Ascending aorta (tissue), 2 donors: ENCODE measurements at regions not wholly inside any gene's neighbourhood (a gene's known extent, or its start where the extent isn't known, plus 50 kb on each side); places are given as distances from the start of the nearest gene placed in this dataset.

Experiments used
- DNase-seq, 2 donors: peaks; one replicate each; pipeline ENCODE4 v3.0.0-alpha.2; 2019; ENCODE audit warnings: low spot score in 2 of 2
- H3K27ac ChIP-seq, 2 donors: fragments of 200-600 bp; sonication (generic); one replicate each; pipeline ENCODE4 v1.5.1; 2016 to 2017; ENCODE audit warnings: mild to moderate bottlenecking in 1 of 2
- H3K27me3 ChIP-seq: fragments of 200-600 bp; sonication (generic); one replicate; pipeline ENCODE4 v1.5.1; 2017
- H3K36me3 ChIP-seq, 2 donors: fragments of 200-600 bp; sonication (generic); one replicate each; pipeline ENCODE4 v1.5.1; 2016
- H3K4me1 ChIP-seq, 2 donors: fragments of 200-600 bp; sonication (generic); one replicate each; pipeline ENCODE4 v1.5.1; 2016 to 2017; ENCODE audit warnings: mild to moderate bottlenecking in 1 of 2
- H3K4me3 ChIP-seq, 2 donors: fragments of 200-600 bp; sonication (generic); one replicate each; pipeline ENCODE4 v1.5.1; 2016 to 2017; ENCODE audit warnings: mild to moderate bottlenecking in 1 of 2
- H3K9me3 ChIP-seq, 2 donors: fragments of 200-600 bp; sonication (generic); one replicate each; pipeline ENCODE4 v1.5.1; 2016
- intact Hi-C: fragments of 100-400 bp; cut with DNase I; formaldehyde crosslinking; loops from one replicate; pipeline ENCODE4 v1.15.1; 2023
- TF ChIP-seq, protein P1 (sequence below), 3 experiments: fragments of 200-600 bp in 2 of 3; fragments of 450-650 bp in 1 of 3; sonication (generic) in 2 of 3; IDR thresholded peaks; one replicate each; pipeline ENCODE4 v1.5.1; 2016 to 2019; ENCODE audit warnings: antibody characterized with exemption in 3 of 3, mild to moderate bottlenecking in 1 of 3, moderate library complexity in 1 of 3

DNA sequence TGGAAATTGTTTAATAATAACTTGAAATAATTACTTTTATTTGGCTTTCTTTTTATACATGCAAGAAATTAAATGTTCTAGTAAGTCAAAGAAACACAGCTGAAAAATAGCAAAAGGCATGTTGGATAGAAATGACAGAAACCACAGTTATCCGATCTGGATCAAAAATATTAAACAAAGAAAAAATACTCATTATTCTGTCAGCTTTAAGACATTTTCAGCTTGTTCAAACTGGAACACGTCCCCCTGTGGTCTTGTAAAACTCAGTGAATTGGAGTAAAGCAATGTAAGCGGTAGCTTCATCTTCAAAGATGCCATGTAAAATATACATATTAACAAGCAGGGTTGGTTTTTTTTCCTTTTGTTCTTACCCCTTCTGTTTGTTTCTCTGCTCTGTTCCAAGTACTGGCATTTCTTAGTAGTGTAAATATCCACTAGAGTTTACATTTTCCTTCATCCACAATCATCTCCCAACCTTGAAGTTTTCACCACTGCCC is 223.4 kb downstream of the IGSF11 start:
- Histone ChIP-seq H3K4me1 (no peaks in the 10 kb centered on the region), H3K27me3 (no peaks in the 10 kb centered on the region), H3K27ac (no peak overlapping the region), H3K4me3 (no peak overlapping the region), H3K36me3 (no peaks in the 10 kb centered on the region), H3K9me3 (no peaks in the 10 kb centered on the region)
- intact Hi-C loops: no loop called here
- TF ChIP-seq, protein P1, sequence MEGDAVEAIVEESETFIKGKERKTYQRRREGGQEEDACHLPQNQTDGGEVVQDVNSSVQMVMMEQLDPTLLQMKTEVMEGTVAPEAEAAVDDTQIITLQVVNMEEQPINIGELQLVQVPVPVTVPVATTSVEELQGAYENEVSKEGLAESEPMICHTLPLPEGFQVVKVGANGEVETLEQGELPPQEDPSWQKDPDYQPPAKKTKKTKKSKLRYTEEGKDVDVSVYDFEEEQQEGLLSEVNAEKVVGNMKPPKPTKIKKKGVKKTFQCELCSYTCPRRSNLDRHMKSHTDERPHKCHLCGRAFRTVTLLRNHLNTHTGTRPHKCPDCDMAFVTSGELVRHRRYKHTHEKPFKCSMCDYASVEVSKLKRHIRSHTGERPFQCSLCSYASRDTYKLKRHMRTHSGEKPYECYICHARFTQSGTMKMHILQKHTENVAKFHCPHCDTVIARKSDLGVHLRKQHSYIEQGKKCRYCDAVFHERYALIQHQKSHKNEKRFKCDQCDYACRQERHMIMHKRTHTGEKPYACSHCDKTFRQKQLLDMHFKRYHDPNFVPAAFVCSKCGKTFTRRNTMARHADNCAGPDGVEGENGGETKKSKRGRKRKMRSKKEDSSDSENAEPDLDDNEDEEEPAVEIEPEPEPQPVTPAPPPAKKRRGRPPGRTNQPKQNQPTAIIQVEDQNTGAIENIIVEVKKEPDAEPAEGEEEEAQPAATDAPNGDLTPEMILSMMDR (IDR thresholded peaks at IDR 0.05): no peak
- DNase-seq: no peak

DNA sequence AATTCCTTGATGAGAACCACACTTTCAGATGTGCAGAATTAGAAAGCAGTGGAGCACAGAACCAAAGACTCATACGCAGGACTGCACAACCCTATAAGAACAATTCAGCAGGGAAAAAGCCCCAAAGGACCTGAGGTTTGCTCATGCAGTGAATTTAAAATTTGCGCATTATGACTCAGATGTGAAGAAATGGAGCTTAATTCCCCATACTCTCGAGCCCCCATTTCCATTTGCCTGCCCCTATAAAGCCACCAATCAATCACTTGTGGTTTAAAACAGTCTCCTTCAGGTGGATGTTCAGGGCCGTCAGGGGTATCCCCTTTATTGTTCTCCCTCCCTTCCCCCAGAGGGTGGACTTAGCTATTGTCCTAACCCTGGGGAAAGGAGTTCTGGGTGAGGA is 221.2 kb downstream of the IGSF11 start:
- Histone ChIP-seq H3K9me3 (no peaks in the 10 kb centered on the region), H3K4me1 (no peaks in the 10 kb centered on the region), H3K36me3 (no peaks in the 10 kb centered on the region), H3K4me3 (no peak overlapping the region), H3K27ac (no peak overlapping the region), H3K27me3 (no peaks in the 10 kb centered on the region)
- intact Hi-C loops: no loop called here
- DNase-seq: no peak
- TF ChIP-seq, protein P1 (IDR thresholded peaks at IDR 0.05): no peak

DNA sequence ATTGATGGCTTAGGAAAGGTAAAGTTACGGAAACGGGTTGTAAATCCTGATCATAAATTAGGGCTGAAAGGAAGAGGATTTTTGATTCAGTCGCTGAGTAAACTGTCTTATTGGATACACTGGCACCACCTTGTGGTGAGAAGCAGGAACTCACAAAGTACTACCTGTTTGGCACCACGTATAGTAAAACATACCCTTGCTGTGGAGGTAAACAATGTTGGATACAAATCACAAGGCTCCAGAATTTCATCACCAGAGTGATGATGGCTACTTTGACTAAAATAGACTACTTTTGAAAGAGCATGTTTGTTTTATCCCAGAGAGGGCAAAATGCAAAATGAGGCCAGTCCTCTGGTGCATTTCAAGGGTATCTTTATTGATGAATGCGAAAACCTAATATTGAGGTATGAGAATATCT is 216.9 kb downstream of the IGSF11 start:
- no peaks in the 10 kb centered on the region for H3K27me3 ChIP-seq
- H3K4me3 ChIP-seq: no peak overlapping the region
- TF ChIP-seq, protein P1 (IDR thresholded peaks at IDR 0.05): peak in 2 of 3 experiments; percentile 33 to 38
- H3K36me3 ChIP-seq: no peaks in the 10 kb centered on the region
- no peaks in the 10 kb centered on the region for H3K9me3 ChIP-seq
- intact Hi-C loops: no loop called here
- H3K4me1 ChIP-seq: no peaks in the 10 kb centered on the region
- no peak for DNase-seq
- H3K27ac ChIP-seq: no peak overlapping the region

DNA sequence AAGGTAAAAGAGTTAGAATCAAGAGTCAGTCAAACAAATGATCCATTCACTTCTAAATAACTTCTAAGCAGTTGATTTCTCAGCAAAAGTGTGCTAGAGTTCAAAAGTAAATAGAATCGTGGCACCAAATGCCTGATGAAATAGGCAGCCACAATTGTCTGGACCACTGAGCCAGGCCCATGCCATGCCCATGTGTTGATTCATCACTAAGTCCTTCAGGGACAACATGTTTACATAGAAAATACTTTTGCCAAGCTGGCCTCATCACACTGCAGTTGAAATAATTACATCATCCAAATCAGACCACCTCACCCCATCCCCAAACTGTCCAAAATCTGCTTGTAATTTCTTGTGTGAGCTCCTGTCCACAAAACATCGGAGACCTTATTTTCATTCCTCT is 216.3 kb downstream of the IGSF11 start:
- intact Hi-C loops: no loop called here
- DNase-seq: no peak
- no peaks in the 10 kb centered on the region for H3K27me3 ChIP-seq
- no peaks in the 10 kb centered on the region for H3K4me1 ChIP-seq
- no peaks in the 10 kb centered on the region for H3K9me3 ChIP-seq
- TF ChIP-seq, protein P1 (IDR thresholded peaks at IDR 0.05): no peak
- no peak overlapping the region for H3K4me3 ChIP-seq
- no peaks in the 10 kb centered on the region for H3K36me3 ChIP-seq
- H3K27ac ChIP-seq: no peak overlapping the region

DNA sequence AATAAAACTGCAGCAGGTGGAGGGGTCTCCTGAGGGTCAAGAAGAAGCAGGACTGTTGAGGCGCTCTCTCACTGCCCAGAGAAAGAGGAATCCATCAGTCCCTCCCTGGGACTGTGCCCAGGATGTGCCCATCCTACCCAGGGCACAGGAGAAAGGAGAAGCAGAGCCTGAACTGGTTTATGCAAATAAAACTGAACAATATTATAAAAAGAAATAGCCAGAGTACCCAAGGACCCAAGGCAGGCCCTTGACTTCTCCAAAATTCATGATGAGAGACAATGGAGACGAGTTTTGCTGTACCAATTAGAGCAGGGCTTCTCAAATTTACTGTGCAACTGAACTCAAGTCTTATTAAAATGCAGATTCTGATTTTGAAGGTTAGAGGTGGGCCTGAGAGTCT is 211.0 kb downstream of the IGSF11 start:
- intact Hi-C loops: no loop called here
- Histone ChIP-seq H3K4me1 (no peaks in the 10 kb centered on the region), H3K9me3 (no peaks in the 10 kb centered on the region), H3K4me3 (no peak overlapping the region), H3K27ac (no peak overlapping the region), H3K27me3 (no peaks in the 10 kb centered on the region), H3K36me3 (no peaks in the 10 kb centered on the region)
- no peak for DNase-seq
- TF ChIP-seq, protein P1 (IDR thresholded peaks at IDR 0.05): no peak

DNA sequence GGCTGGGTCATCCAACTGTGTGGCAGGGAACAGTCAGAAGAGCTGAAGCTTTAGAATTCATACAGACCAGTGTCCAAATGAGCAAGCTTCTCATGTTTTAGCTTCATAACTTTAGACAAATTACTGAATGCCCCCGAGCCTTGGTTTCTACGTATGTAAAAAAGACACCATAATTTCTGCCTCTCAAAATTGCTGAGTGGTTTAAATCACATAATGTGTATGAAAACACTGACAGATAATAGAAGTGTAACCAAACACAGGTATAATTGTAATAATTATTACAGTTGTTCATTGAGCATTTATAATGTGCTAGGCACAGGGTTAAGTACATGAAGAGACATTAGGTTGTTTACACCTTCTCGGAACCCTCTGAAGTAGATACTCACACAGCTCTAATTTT is 207.2 kb downstream of the IGSF11 start:
- Histone ChIP-seq H3K27me3 (no peaks in the 10 kb centered on the region), H3K36me3 (no peaks in the 10 kb centered on the region), H3K27ac (no peak overlapping the region), H3K9me3 (no peaks in the 10 kb centered on the region), H3K4me3 (no peak overlapping the region), H3K4me1 (no peaks in the 10 kb centered on the region)
- intact Hi-C loops: no loop called here
- no peak for DNase-seq
- TF ChIP-seq, protein P1 (IDR thresholded peaks at IDR 0.05): no peak
